Upper lobe of right lung (tissue), 1 donor: ENCODE measurements at regions not wholly inside any gene's neighbourhood (a gene's known extent, or its start where the extent isn't known, plus 50 kb on each side); places are given as distances from the start of the nearest gene placed in this dataset.

Source experiments
- ATAC-seq: fragments of 200-7000 bp; cut with Tn5 transposase; one replicate; pipeline ENCODE4 v1.9.1; 2020; ENCODE audit warnings: mild to moderate bottlenecking, moderate library complexity
- DNase-seq: peaks from one replicate; pipeline ENCODE4 v3.0.0-alpha.2; 2020
- H3K27ac ChIP-seq: fragments of 200-600 bp; one replicate; pipeline ENCODE4 v1.8.0; 2022
- H3K27me3 ChIP-seq: fragments of 200-600 bp; one replicate; pipeline ENCODE4 v1.8.0; 2022; ENCODE audit warnings: mild to moderate bottlenecking
- H3K36me3 ChIP-seq: fragments of 200-600 bp; one replicate; pipeline ENCODE4 v1.8.0; 2022
- H3K4me1 ChIP-seq: fragments of 200-600 bp; one replicate; pipeline ENCODE4 v1.8.0; 2022
- H3K4me3 ChIP-seq: fragments of 200-600 bp; one replicate; pipeline ENCODE4 v1.8.0; 2022; ENCODE audit warnings: mild to moderate bottlenecking
- H3K9me3 ChIP-seq: fragments of 200-600 bp; one replicate; pipeline ENCODE4 v1.8.0; 2022
- intact Hi-C: fragments of 100-400 bp; cut with DNase I; formaldehyde crosslinking; loops from one replicate; pipeline ENCODE4 v1.11.0; 2022
- TF ChIP-seq, protein P1 (sequence below): fragments of 200-600 bp; IDR thresholded peaks from one replicate; pipeline ENCODE4 v1.8.0; 2022; ENCODE audit warnings: antibody characterized with exemption
- donor health status: DM: no; HTN: yes; CAD: no; lungs with severe emphysema.

GRCh38 chr9:103894184-103894583, 199.9 kb upstream of the SMC2 start:
- H3K9me3 ChIP-seq: no peaks in the 10 kb centered on the region
- ATAC-seq (no peak), DNase-seq (no peak)
- H3K36me3 ChIP-seq: no peaks in the 10 kb centered on the region
- no peak overlapping the region for H3K27ac ChIP-seq
- no peaks in the 10 kb centered on the region for H3K4me1 ChIP-seq
- no peaks in the 10 kb centered on the region for H3K27me3 ChIP-seq
- TF ChIP-seq, protein P1, sequence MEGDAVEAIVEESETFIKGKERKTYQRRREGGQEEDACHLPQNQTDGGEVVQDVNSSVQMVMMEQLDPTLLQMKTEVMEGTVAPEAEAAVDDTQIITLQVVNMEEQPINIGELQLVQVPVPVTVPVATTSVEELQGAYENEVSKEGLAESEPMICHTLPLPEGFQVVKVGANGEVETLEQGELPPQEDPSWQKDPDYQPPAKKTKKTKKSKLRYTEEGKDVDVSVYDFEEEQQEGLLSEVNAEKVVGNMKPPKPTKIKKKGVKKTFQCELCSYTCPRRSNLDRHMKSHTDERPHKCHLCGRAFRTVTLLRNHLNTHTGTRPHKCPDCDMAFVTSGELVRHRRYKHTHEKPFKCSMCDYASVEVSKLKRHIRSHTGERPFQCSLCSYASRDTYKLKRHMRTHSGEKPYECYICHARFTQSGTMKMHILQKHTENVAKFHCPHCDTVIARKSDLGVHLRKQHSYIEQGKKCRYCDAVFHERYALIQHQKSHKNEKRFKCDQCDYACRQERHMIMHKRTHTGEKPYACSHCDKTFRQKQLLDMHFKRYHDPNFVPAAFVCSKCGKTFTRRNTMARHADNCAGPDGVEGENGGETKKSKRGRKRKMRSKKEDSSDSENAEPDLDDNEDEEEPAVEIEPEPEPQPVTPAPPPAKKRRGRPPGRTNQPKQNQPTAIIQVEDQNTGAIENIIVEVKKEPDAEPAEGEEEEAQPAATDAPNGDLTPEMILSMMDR: no peak
- no peak overlapping the region for H3K4me3 ChIP-seq
- intact Hi-C loops: no loop called here

GRCh38 chr9:103898550-103898949, 195.6 kb upstream of the SMC2 start:
- TF ChIP-seq, protein P1: no peak
- no peaks in the 10 kb centered on the region for H3K36me3 ChIP-seq
- no peak overlapping the region for H3K4me3 ChIP-seq
- no peak for DNase-seq
- intact Hi-C loops: no loop called here
- H3K4me1 ChIP-seq: no peaks in the 10 kb centered on the region
- ATAC-seq: no peak
- no peaks in the 10 kb centered on the region for H3K27me3 ChIP-seq
- H3K9me3 ChIP-seq: no peaks in the 10 kb centered on the region
- no peak overlapping the region for H3K27ac ChIP-seq

DNA sequence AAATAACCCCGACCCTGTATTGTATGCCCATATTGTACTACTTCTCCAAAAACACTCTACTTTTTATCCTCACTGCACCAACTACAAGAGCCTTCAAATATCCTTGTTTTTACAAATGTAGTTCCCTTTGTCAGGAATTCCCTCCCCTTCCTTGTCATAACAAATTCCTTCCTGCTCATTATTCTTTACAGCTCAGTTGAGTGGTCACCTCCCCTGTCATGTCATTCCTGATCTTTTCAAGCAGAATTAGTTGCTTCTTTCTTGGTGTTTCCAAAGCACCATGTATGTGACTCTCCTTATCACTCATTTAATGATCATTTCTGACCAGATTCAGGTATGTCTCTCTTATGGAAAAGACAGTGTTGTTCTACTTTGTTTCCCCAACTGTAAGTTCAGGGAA, 194.2 kb upstream of the SMC2 start:
- Histone ChIP-seq H3K4me3 (no peak overlapping the region), H3K9me3 (no peaks in the 10 kb centered on the region), H3K36me3 (no peaks in the 10 kb centered on the region), H3K27ac (no peak overlapping the region), H3K27me3 (no peaks in the 10 kb centered on the region), H3K4me1 (no peaks in the 10 kb centered on the region)
- ATAC-seq (no peak), DNase-seq (no peak)
- TF ChIP-seq, protein P1: no peak
- intact Hi-C loops: no loop called here

- TF ChIP-seq, protein P1: no peak
- no peak overlapping the region for H3K27ac ChIP-seq
- DNase-seq: no peak
Measured at GRCh38 chr9:103900466-103900865, 193.6 kb upstream of the SMC2 start.

DNA sequence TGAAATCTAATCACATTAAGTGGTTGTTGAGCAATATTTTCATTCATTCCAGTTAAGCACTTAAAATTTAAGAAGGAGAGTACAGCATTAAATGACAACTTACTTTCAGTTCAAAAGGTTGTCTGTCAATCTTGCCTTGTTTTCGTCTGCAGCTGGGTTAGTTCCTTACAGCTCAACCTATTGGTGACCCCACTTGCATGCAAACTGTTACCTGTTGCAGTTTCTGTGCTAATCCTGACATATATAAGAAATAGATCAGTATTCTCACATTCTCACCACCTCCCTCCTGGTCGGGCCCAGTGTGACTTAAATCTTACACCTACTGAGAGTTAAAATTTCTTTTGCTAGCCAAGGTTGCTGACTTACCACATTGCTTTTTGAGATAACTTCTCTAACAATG, 191.8 kb upstream of the SMC2 start:
- H3K27ac ChIP-seq: no peak overlapping the region
- ATAC-seq (no peak), DNase-seq (no peak)
- TF ChIP-seq, protein P1: no peak
- intact Hi-C loops: no loop called here
- no peaks in the 10 kb centered on the region for H3K27me3 ChIP-seq
- no peaks in the 10 kb centered on the region for H3K9me3 ChIP-seq
- H3K36me3 ChIP-seq: no peaks in the 10 kb centered on the region
- H3K4me3 ChIP-seq: no peak overlapping the region
- H3K4me1 ChIP-seq: no peaks in the 10 kb centered on the region

More at GRCh38 chr9:103900466-103900865, 193.6 kb upstream of the SMC2 start:
- no peaks in the 10 kb centered on the region for H3K9me3 ChIP-seq
- intact Hi-C loops: no loop called here
- no peaks in the 10 kb centered on the region for H3K27me3 ChIP-seq
- ATAC-seq: no peak
- no peaks in the 10 kb centered on the region for H3K4me1 ChIP-seq
- no peaks in the 10 kb centered on the region for H3K36me3 ChIP-seq
- H3K4me3 ChIP-seq: no peak overlapping the region

- DNase-seq (no peak), ATAC-seq (no peak)
- intact Hi-C loops: no loop called here
- H3K4me1 ChIP-seq: no peaks in the 10 kb centered on the region
- no peaks in the 10 kb centered on the region for H3K27me3 ChIP-seq
- no peaks in the 10 kb centered on the region for H3K36me3 ChIP-seq
- H3K9me3 ChIP-seq: no peaks in the 10 kb centered on the region
- H3K4me3 ChIP-seq: no peak overlapping the region
- TF ChIP-seq, protein P1: no peak
- H3K27ac ChIP-seq: no peak overlapping the region
Measured at GRCh38 chr9:103904242-103904641, 189.9 kb upstream of the SMC2 start.
